ENCODE measurements at regions not wholly inside any gene's neighbourhood (a gene's known extent, or its start where the extent isn't known, plus 50 kb on each side); places are given as distances from the start of the nearest gene placed in this dataset.

DNA sequence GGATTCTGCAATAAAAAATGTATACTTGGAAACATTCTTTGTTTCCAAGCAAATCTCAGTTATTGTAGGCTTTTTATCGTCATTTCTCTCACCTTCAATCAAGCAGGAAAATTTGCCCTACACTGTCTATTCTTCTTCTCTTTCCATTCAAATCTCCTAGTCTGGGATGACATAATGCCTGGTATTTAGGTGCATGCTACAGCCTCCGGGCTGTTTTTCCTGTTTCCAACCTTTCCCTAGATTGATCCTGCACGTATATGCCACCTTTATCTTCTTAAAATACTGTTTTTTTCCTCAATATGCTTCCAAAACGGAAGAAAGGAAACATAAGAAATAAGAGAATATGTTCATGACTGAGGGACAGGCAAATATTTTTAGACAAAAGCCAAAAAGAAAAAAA, 249.1 kb upstream of the UBASH3B start:
- TF ChIP-seq, protein P1, sequence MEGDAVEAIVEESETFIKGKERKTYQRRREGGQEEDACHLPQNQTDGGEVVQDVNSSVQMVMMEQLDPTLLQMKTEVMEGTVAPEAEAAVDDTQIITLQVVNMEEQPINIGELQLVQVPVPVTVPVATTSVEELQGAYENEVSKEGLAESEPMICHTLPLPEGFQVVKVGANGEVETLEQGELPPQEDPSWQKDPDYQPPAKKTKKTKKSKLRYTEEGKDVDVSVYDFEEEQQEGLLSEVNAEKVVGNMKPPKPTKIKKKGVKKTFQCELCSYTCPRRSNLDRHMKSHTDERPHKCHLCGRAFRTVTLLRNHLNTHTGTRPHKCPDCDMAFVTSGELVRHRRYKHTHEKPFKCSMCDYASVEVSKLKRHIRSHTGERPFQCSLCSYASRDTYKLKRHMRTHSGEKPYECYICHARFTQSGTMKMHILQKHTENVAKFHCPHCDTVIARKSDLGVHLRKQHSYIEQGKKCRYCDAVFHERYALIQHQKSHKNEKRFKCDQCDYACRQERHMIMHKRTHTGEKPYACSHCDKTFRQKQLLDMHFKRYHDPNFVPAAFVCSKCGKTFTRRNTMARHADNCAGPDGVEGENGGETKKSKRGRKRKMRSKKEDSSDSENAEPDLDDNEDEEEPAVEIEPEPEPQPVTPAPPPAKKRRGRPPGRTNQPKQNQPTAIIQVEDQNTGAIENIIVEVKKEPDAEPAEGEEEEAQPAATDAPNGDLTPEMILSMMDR (IDR thresholded peaks at IDR 0.05; ENCODE audit: low read depth, low read length, missing input control), result no peak
- TF ChIP-seq FOXA1 (IDR thresholded peaks at IDR 0.05) (no peak), RAD21 (IDR thresholded peaks at IDR 0.05) (no peak), EGR1 (IDR thresholded peaks at IDR 0.05; ENCODE audit: low read depth in 2 of 2) (no peak)
